Adipose tissue (tissue), 3 donors: ENCODE measurements at regions not wholly inside any gene's neighbourhood (a gene's known extent, or its start where the extent isn't known, plus 50 kb on each side); places are given as distances from the start of the nearest gene placed in this dataset.

Experiments
- H3K27ac ChIP-seq: one replicate; pipeline ENCODE4 v1.5.1; 2013; ENCODE audit warnings: low read depth, low read length
- WGBS, 3 donors: extraction: QIAGEN DNeasy Blood & Tissue Kit; methylation state at CpG; one replicate each; pipeline ENCODE4 v1.1.7; 2013; 5-methylcytosine and 5-hydroxymethylcytosine counted together
- donor health status: healthy with polysubstance abuse.
- donor health status: Bipolar disorder and iron deficiency.
- donor health status: healthy.

DNA sequence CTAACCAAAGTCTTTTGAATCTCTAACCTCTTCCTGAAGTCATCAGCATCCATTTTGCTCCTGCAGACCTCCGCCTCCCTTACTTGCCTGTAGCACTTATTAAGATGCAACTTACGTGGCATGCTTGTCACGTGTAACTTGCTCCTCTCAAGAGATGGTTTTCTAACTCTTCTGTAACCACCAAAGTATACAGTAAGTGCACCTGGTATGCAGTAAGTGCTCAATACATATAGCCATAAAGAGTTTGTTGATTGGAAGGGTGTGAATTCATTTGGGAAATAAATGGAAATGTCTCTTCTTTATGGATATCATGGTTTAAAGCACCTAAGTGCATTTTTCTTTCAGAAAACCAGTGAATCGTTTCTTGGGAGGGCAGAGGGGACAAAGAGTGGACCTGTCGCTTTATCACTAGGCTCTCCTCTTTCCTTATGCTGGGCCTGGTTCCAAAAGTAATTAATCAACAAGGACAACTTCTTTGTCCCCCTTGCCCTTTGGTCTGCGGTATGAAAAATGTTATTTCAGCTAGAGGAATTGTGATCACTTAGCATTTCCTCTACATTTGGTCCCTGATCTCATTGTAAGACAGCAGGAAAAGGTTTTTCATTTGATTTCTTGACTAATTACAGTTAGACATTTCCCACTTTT lies 370.0 kb upstream of the SPRED2 start:
- H3K27ac ChIP-seq, result no peak overlapping the region
- 61 to 66% (median 66%) methylated on average over 6 of the region's 6 CpGs for WGBS, 3 donors

DNA sequence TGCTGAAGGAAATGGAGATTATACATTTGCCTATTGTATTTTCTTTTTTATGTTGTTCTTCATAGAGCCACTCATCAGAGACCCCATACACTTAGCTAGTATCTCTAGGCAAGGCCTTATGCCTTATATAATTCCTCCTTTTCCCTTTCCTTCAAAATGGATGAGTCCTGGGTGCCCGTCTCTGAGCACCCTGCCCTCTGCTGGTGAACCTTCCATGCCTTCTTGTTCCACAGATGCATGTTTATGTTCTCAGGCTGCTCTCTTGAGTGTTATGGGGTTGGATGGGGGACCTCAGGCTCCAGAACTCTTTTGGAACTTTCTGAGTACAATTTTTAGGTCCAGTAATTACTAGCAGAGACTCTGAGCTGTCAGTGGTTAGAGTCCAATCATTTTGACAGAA lies 368.6 kb upstream of the SPRED2 start:
- 52 to 79% (median 67%) methylated on average over 1 of the region's 1 CpG for WGBS, 3 donors
- no peak overlapping the region for H3K27ac ChIP-seq

DNA sequence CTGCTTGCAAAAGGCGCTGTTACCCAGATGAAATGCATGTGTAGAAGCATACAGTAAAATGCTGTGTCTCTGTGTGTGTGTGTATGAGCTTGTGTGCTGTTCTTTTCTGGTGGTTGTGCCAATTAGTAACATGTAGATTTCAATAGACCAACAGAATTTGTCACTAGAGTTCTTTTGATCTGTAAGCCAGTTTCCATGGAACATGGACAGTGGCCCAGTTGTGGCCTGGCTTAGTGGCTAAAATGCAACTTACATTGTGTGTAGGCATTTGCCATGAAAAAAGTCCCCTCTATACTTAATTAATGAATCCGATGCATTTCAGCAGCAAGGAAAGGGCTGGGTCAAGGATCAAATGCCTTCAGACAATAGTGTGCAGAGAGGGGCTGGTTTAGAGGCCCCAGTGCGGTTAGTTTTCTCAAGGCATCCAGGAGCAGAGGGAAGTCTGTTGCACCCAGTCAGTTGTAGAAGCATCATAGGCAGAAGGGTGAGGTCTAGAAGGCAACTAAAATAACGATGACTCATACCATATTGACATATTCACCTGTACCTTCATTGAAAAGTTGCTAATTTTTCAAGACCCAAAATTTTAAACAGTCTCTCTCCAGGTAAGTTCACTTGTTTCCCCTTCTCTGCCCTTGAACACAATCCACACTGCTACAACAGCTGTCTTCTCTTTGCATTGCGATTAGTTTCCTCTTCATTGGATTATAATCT lies 366.9 kb upstream of the SPRED2 start:
- 87 to 91% (median 88%) methylated on average over 5 of the region's 5 CpGs for WGBS, 3 donors
- no peak overlapping the region for H3K27ac ChIP-seq

DNA sequence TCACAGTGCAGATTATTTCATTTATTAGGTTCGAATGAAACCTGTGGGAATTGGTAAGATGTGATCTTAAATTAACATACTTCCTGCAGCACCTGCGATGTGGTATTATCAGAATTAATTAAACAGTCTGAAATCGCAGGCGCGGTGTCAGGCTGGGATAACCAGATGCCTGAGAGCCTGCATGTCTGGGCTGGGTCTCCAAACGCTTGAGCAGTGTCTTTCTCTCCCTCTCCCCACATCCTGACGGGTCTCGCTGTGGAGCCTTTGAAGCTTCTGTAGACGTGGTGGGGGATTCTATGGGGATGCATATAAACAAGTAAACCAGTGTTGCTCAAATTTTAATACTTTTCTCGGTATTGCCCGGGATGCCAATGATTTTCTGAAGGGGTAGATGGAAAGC lies 366.2 kb upstream of the SPRED2 start:
- no peak overlapping the region for H3K27ac ChIP-seq
- 83 to 91% (median 89%) methylated on average over 11 of the region's 11 CpGs for WGBS, 3 donors

DNA sequence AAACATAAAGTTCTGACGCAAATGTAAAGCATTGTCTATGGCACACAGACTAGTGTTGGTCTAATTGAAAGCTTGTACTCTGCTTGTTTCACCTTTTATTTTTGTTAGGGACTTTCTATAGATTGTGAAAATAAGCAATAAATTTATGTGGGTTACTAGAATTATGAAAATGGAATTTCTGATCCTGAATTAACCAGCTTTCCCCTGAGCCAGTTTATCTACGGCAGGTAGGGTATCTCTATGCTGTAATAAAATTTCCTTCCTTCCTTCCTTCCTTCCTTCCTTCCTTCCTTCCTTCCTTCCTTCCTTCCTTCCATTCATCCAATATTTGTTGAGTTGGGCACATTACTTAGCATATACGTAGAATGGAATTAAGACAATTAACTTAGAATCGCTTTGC lies 362.6 kb upstream of the SPRED2 start:
- whole genome bisulfite sequencing, 3 donors, result 79 to 83% (median 83%) methylated on average over 4 of the region's 4 CpGs
- H3K27ac ChIP-seq, result no peak overlapping the region

GRCh38 chr2:65791404-65791975 lies 359.1 kb upstream of the SPRED2 start:
- 49 to 83% (median 79%) methylated on average over 9 of the region's 9 CpGs for WGBS, 3 donors
- no peak overlapping the region for H3K27ac ChIP-seq

- no peak overlapping the region for H3K27ac ChIP-seq
- 54 to 91% (median 89%) methylated on average over 2 of the region's 2 CpGs for WGBS, 3 donors
Measured at GRCh38 chr2:65790676-65790935, 358.2 kb upstream of the SPRED2 start.

DNA sequence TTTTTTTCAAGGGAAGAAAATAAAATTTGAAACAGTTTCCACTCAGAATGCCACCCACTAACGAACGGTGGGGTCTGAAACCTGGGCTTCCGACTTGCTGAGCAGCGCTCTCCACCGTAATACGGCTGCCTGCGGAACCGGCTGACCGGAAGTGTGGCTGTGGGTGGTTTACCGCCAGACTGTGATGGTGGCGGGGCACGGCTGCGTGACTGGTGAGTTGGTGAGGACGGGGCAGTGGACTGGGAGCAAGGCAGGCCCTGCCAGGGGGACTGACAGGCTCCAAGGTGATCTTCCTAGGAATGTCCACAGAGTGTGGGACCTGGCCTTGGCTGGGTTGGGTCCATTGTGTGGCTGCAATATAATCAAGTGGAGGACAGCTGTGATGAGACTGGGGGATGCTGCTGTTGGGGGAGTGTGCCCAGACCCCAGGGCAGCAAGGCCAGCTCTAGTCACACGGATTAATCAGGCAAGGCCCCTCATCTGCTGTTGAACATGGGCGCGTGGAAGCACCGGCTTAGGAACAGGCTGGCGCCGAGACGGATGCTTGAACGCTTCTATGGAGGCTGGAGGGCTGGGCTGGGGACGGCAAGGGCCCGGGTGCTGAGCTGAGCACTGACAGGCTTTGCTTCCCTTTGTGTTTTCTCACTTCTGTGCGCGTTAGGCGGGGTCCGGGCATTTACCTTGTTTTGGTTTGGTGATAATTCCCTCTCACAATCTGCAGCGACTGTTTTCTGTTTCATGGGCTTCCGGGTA lies 357.7 kb upstream of the SPRED2 start:
- 85 to 91% (median 90%) methylated on average over 30 of the region's 30 CpGs for WGBS, 3 donors

GRCh38 chr2:65788556-65788955 lies 356.2 kb upstream of the SPRED2 start:
- no peak overlapping the region for H3K27ac ChIP-seq
- WGBS, 3 donors, result 72 to 86% (median 84%) methylated on average over 5 of the region's 5 CpGs

More for the DNA sequence above, 357.7 kb upstream of the SPRED2 start:
- no peak overlapping the region for H3K27ac ChIP-seq

DNA sequence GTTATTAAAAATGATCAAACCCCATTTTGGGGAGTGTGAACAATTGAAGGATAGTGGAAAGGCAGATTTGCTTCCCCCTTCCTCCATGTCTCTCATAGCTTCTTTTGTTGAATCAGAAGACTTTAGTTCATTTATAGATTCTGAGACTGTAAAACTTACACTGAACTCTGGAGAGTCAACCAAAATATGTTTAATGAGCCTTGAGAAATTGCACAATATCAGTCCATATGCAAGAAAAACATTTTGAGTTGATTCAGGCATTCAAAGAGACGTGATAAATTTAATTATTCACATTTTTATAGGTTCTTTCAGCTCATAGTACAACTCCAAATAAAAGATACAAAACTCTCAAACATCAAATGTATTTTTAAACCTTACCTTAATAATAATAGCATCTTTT lies 354.4 kb upstream of the SPRED2 start:
- WGBS, 3 donors, result 35 to 86% (median 70%) methylated on average over 1 of the region's 1 CpG
- no peak overlapping the region for H3K27ac ChIP-seq

- 49 to 68% (median 68%) methylated on average over 2 of the region's 2 CpGs for WGBS, 3 donors
- H3K27ac ChIP-seq, result no peak overlapping the region
Measured at GRCh38 chr2:65786007-65786717, 353.8 kb upstream of the SPRED2 start.

- WGBS, 3 donors, result 76 to 89% (median 87%) methylated on average over 5 of the region's 5 CpGs
Measured at GRCh38 chr2:65782996-65783650, 350.7 kb upstream of the SPRED2 start.

DNA sequence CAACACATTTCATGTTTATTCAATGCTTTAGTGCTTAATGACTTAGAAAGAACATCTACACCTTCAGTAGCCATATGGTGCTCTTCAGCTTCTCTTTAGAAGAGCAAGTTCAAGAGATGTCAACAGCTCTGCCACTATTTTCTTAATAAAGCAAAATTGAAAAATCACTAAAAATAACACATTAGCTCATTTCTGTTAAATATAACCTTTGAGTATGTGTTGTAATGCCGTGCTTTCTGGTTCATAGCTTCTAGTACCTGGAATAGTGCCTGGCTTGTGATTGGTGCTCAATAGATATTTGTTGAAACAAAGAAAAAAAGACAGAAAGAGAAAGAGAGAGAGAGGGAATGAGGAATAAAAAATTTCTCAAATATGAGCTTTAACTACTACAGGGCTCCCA lies 349.8 kb upstream of the SPRED2 start:
- 63 to 82% (median 78%) methylated on average over 1 of the region's 1 CpG for WGBS, 3 donors
- no peak overlapping the region for H3K27ac ChIP-seq

More at GRCh38 chr2:65782996-65783650, 350.7 kb upstream of the SPRED2 start:
- no peak overlapping the region for H3K27ac ChIP-seq

DNA sequence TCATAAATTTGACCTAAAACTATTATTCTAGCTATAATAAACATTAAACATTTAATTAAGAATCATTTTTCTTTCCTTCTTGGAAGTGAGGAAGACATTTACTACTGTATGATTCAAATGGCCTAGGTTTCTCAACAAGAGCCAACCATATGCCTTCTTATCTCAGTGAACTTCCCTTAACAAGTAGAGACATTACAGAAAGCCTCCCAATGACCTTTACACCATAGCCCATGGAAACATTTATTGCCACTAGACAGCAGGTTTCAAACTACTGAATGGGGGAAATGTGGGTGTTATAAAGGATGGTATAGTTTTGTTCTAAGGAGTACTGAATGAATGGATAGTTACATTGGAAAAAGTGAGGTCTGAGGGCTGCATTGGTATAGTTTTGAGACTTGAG lies 349.4 kb upstream of the SPRED2 start:
- no peak overlapping the region for H3K27ac ChIP-seq

DNA sequence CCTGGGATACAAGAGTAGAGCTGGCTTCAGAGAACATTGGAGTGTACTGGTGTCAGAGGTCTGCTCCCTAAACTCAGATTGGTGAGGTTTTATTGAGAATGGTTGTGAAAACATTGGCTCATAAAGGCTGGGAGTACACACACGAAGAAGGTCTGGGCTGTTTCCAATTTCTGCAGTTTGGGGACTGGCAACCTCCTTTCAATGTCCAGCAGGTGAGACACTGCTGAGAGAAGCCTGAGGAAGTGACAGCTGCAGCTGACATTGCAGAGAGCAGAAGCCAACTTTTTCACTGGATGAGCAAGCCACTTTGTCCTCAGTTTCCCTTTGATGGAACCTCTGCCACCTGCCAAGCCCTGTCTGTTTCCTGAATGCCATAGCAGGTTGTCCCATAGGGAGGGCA lies 346.6 kb upstream of the SPRED2 start:
- no peak overlapping the region for H3K27ac ChIP-seq
- WGBS, 3 donors, result 60 to 71% (median 61%) methylated on average over 1 of the region's 1 CpG

- H3K27ac ChIP-seq, result no peak overlapping the region
- WGBS, 3 donors, result 73 to 90% (median 88%) methylated on average over 2 of the region's 2 CpGs
Measured at GRCh38 chr2:65778137-65778536, 345.7 kb upstream of the SPRED2 start.

DNA sequence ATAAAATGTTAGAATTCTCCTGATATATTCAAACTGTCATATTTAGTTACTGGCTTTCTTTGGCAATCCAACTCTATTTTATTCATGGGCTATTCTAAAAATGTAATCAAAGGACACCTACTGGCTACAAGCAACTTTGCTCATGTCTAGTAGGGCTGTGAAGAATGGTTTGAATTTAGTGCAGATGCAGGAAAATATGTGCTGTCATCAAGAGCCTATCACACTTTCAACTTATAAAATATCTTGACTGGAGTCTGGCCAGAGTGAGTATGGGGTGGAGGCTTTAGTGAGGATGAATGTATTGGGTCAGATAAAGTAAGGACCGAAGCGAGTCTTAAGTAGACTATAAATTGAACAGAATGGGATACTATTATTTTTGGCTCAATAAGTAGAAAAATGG lies 343.4 kb upstream of the SPRED2 start:
- no peak overlapping the region for H3K27ac ChIP-seq
- WGBS, 3 donors, result 76 to 93% (median 81%) methylated on average over 2 of the region's 2 CpGs

- no peak overlapping the region for H3K27ac ChIP-seq
- WGBS, 3 donors, result 87 to 91% (median 87%) methylated on average over 4 of the region's 4 CpGs
Measured at GRCh38 chr2:65767946-65768345, 335.5 kb upstream of the SPRED2 start.
